IMR-90 (cell line): ENCODE measurements at regions not wholly inside any gene's neighbourhood (a gene's known extent, or its start where the extent isn't known, plus 50 kb on each side); places are given as distances from the start of the nearest gene placed in this dataset.

Source experiments
- ATAC-seq: fragments of 200-7000 bp; cut with Tn5 transposase; 2 replicates; pipeline ENCODE4 v1.9.1; 2020; ENCODE audit warnings: low read depth, mild to moderate bottlenecking, moderate library complexity
- BruUV-seq: library from RNA; stranded (reverse); fragments of 400-500 nt; replicated peaks from 2 replicates; lab custom pipeline; 2021; lab: Mats Ljungman, UMichigan
- CTCF ChIA-PET: fragments of 300-600 bp; formaldehyde crosslinking; extraction: SDS; loops from one replicate; lab custom pipeline; 2021; ENCODE audit warnings: antibody characterized with exemption; lab: Yijun Ruan, JAX
- POLR2A ChIA-PET: fragments of 300-600 bp; sonication (Branson Sonifier 250); formaldehyde crosslinking; loops from one replicate; lab custom pipeline; 2022; ENCODE audit warnings: antibody characterized with exemption; ENCODE audit not compliant: unreplicated experiment; lab: Charles Lee
- DNase-seq: peaks from one replicate; pipeline ENCODE4 v3.0.0; 2013
- H2AFZ ChIP-seq: replicated peaks from 2 replicates; pipeline ENCODE3; 2013; ENCODE audit warnings: low read length, mild to moderate bottlenecking; ENCODE audit not compliant: poor library complexity
- H2AK5ac ChIP-seq: 2 replicates; pipeline ENCODE4 v1.6.1; 2013; ENCODE audit warnings: low read depth, low read length, inconsistent platforms
- H2AK9ac ChIP-seq: replicated peaks from 2 replicates; pipeline ENCODE3; 2013; ENCODE audit warnings: mild to moderate bottlenecking, low read depth, low read length, moderate library complexity; ENCODE audit not compliant: poor library complexity
- H2BK120ac ChIP-seq: 2 replicates; pipeline ENCODE4 v1.6.1; 2013; ENCODE audit warnings: low read depth, low read length, inconsistent platforms
- H2BK15ac ChIP-seq: 3 replicates; pipeline ENCODE4 v1.6.1; 2013; ENCODE audit warnings: low read depth, low read length, inconsistent platforms
- H2BK20ac ChIP-seq: 2 replicates; pipeline ENCODE4 v1.6.1; 2013; ENCODE audit warnings: low read depth, mild to moderate bottlenecking, inconsistent platforms, low read length, moderate library complexity
- H2BK5ac ChIP-seq: 2 replicates; pipeline ENCODE4 v1.6.1; 2013; ENCODE audit warnings: mild to moderate bottlenecking, low read depth, low read length, inconsistent platforms; ENCODE audit not compliant: poor library complexity, severe bottlenecking
- H3K14ac ChIP-seq: replicated peaks from 2 replicates; pipeline ENCODE4 v1.6.1; 2013; ENCODE audit warnings: low read depth, low read length, inconsistent platforms
- H3K18ac ChIP-seq: 2 replicates; pipeline ENCODE4 v1.6.1; 2013; ENCODE audit warnings: low read depth, low read length, control low read depth
- H3K23ac ChIP-seq: 2 replicates; pipeline ENCODE4 v1.6.1; 2013; ENCODE audit warnings: low read depth, low read length, inconsistent platforms
- H3K27ac ChIP-seq: 2 replicates; pipeline ENCODE4 v1.5.1; 2013; ENCODE audit warnings: mild to moderate bottlenecking, control low read depth, low read length; ENCODE audit not compliant: insufficient read depth
- H3K27me3 ChIP-seq: 2 replicates; pipeline ENCODE4 v1.6.1; 2013; ENCODE audit warnings: low read length; ENCODE audit not compliant: control insufficient read depth, insufficient read depth
- H3K36me3 ChIP-seq: 2 replicates; pipeline ENCODE4 v1.6.1; 2013; ENCODE audit warnings: low read length, mixed read lengths; ENCODE audit not compliant: control insufficient read depth, insufficient read depth
- H3K4ac ChIP-seq: 2 replicates; pipeline ENCODE4 v1.6.1; 2013; ENCODE audit warnings: low read depth, low read length, inconsistent platforms
- H3K4me1 ChIP-seq: 2 replicates; pipeline ENCODE4 v1.6.1; 2013; ENCODE audit warnings: low read length, mixed read lengths; ENCODE audit not compliant: control insufficient read depth, insufficient read depth
- H3K4me2 ChIP-seq: 2 replicates; pipeline ENCODE4 v1.6.1; 2013; ENCODE audit warnings: low read depth, mild to moderate bottlenecking, control low read depth, low read length, moderate library complexity
- H3K4me3 ChIP-seq: 2 replicates; pipeline ENCODE4 v1.5.1; 2013; ENCODE audit warnings: low read depth, mild to moderate bottlenecking, control low read depth, low read length, moderate library complexity; ENCODE audit not compliant: insufficient read depth
- H3K56ac ChIP-seq: 2 replicates; pipeline ENCODE4 v1.6.1; 2013; ENCODE audit warnings: low read length, inconsistent platforms; ENCODE audit not compliant: insufficient read depth; ENCODE audit errors: extremely low read depth
- H3K79me1 ChIP-seq, 2 experiments: 2 replicates each; pipeline ENCODE4 v1.6.1; 2013; ENCODE audit warnings: low read length in 2 of 2, inconsistent platforms in 1 of 2, low read depth in 1 of 2
- H3K9ac ChIP-seq: 2 replicates; pipeline ENCODE4 v1.6.1; 2013; ENCODE audit warnings: low read depth, low read length, control low read depth
- H3K9me1 ChIP-seq: 2 replicates; pipeline ENCODE4 v1.6.1; 2013; ENCODE audit warnings: low read length, inconsistent platforms; ENCODE audit not compliant: insufficient read depth
- H3K9me3 ChIP-seq: 2 replicates; pipeline ENCODE4 v1.6.1; 2013; ENCODE audit warnings: low read length; ENCODE audit not compliant: control insufficient read depth, insufficient read depth
- H4K20me1 ChIP-seq: 2 replicates; pipeline ENCODE4 v1.6.1; 2013; ENCODE audit warnings: low read length, inconsistent platforms; ENCODE audit not compliant: insufficient read depth
- H4K5ac ChIP-seq: 2 replicates; pipeline ENCODE4 v1.6.1; 2013; ENCODE audit warnings: mild to moderate bottlenecking, low read depth, low read length, control low read depth
- H4K8ac ChIP-seq, 2 experiments: 2 replicates each; pipeline ENCODE4 v1.6.1; 2013; ENCODE audit warnings: low read depth in 2 of 2, low read length in 2 of 2, control low read depth in 1 of 2, inconsistent platforms in 1 of 2
- H4K91ac ChIP-seq: 2 replicates; pipeline ENCODE4 v1.6.1; 2013; ENCODE audit warnings: low read depth, low read length, inconsistent platforms; ENCODE audit not compliant: insufficient read depth
- BHLHE40 ChIP-seq: fragments of 150-350 bp; IDR thresholded peaks from 2 replicates; pipeline ENCODE4 v1.6.1; 2016; ENCODE audit warnings: mild to moderate bottlenecking, low read depth, low read length
- CHD1 ChIP-seq: IDR thresholded peaks from 2 replicates; pipeline ENCODE4 v1.6.1; 2012; ENCODE audit warnings: low read depth, low read length, improper control_type of control experiment
- MAFK ChIP-seq: IDR thresholded peaks from 2 replicates; pipeline ENCODE4 v1.6.1; 2012; ENCODE audit warnings: low read depth, low read length, improper control_type of control experiment
- MAZ ChIP-seq: IDR thresholded peaks from 2 replicates; pipeline ENCODE4 v1.6.1; 2012; ENCODE audit warnings: low read depth, mild to moderate bottlenecking, low read length, improper control_type of control experiment, moderate library complexity, borderline replicate concordance
- MXI1 ChIP-seq: IDR thresholded peaks from 2 replicates; pipeline ENCODE4 v1.6.1; 2012; ENCODE audit warnings: low read depth, mild to moderate bottlenecking, low read length, moderate library complexity, borderline replicate concordance
- NFE2L2 ChIP-seq: fragments of 150-350 bp; IDR thresholded peaks from 2 replicates; pipeline ENCODE4 v1.6.1; 2016; ENCODE audit warnings: low read depth, mild to moderate bottlenecking, low read length
- POLR2A ChIP-seq: IDR thresholded peaks from 2 replicates; pipeline ENCODE4 v1.6.1; 2012; ENCODE audit warnings: mild to moderate bottlenecking, low read depth, low read length
- RAD21 ChIP-seq: IDR thresholded peaks from 2 replicates; pipeline ENCODE4 v1.6.1; 2012; ENCODE audit warnings: low read length, improper control_type of control experiment
- RCOR1 ChIP-seq: IDR thresholded peaks from 2 replicates; pipeline ENCODE4 v1.6.1; 2012; ENCODE audit warnings: mild to moderate bottlenecking, low read length, improper control_type of control experiment; ENCODE audit not compliant: insufficient replicate concordance
- RFX5 ChIP-seq: IDR thresholded peaks from 2 replicates; pipeline ENCODE4 v1.8.0; 2012; ENCODE audit warnings: low read depth, mild to moderate bottlenecking, low read length, moderate library complexity
- USF2 ChIP-seq: fragments of 150-350 bp; IDR thresholded peaks from 2 replicates; pipeline ENCODE4 v1.6.1; 2017; ENCODE audit warnings: mild to moderate bottlenecking, antibody characterized with exemption, low read length, low read depth
- WGBS, 2 experiments: methylation state at CpG; one replicate each; pipeline versions ENCODE4 v1.1.5 to v1.1.7; 2013; ENCODE audit warnings: missing lambda C conversion rate in 2 of 2; ENCODE audit not compliant: insufficient read length in 1 of 2; ENCODE audit errors: extremely low coverage in 2 of 2; 5-methylcytosine and 5-hydroxymethylcytosine counted together
- dilution Hi-C: fragments of 300-500 bp; cut with HindIII; formaldehyde crosslinking; loops from one replicate; pipeline ENCODE4 v1.14.3; 2018; ENCODE audit warnings: low sequenced_read_pairs; ENCODE audit not compliant: unreplicated experiment
- in situ Hi-C: fragments of 300-500 bp; cut with MboI; formaldehyde crosslinking; loops from 3 replicates; pipeline ENCODE4 v1.14.3; 2019; ENCODE audit warnings: low sequenced_read_pairs, inconsistent platforms, mixed read lengths
- intact Hi-C: fragments of 100-400 bp; cut with micrococcal nuclease; formaldehyde crosslinking; loops from 2 replicates; pipeline ENCODE4 v1.10.0; 2022
- TF ChIP-seq, protein P1 (sequence below): fragments of 150-350 bp; IDR thresholded peaks from 2 replicates; pipeline ENCODE4 v1.6.1; 2016; ENCODE audit warnings: low read depth, mild to moderate bottlenecking, low read length, moderate library complexity, borderline replicate concordance

DNA sequence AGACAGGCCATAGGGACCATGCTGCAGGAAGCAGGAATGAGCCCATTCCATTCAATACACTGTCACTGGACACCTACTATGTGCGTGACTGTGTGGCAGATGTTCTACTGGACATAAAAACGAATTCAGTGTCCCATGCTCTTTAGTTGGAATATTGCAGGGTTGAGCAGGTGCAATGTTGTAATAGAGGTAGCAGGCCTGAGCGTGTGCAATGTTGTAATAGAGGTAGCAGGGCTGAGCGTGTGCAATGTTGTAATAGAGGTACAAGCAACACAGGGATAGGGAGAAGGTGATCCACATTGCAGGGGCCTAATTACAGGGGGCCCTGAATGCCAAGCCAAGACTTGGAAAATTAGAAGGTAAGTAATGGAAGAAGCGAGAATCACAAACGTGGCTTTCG is 261.4 kb upstream of the HES1 start:
- DNase-seq (no peak), ATAC-seq (no peak)
- Histone ChIP-seq H3K4ac (no peak overlapping the region), H3K4me3 (no peak overlapping the region), H4K5ac (no peak overlapping the region), H2AFZ (no peak overlapping the region), H3K9me1 (peaks cover 17% of the 10 kb centered on the region), H2BK5ac (no peak overlapping the region), H3K9me3 (no peaks in the 10 kb centered on the region), H2BK15ac (no peak overlapping the region), H3K27me3 (peaks cover 11% of the 10 kb centered on the region), H4K8ac (no peak overlapping the region), H3K27ac (no peak overlapping the region), H3K56ac (no peak overlapping the region), H2AK5ac (no peak overlapping the region), H3K14ac (no peak overlapping the region), H3K79me1 (no peaks in the 10 kb centered on the region), H2AK9ac (no peak overlapping the region), H3K36me3 (no peaks in the 10 kb centered on the region), H4K20me1 (peaks cover 5% of the 10 kb centered on the region; the same call in 1 of the 2 replicates), H3K9ac (no peak overlapping the region), H4K91ac (no peak overlapping the region), H3K4me1 (peaks cover 8% of the 10 kb centered on the region), H3K18ac (no peak overlapping the region), H2BK120ac (no peak overlapping the region), H2BK20ac (no peak overlapping the region), H3K23ac (no peak overlapping the region), H3K4me2 (no peak overlapping the region)
- intact Hi-C loops (no loop called here), dilution Hi-C loops (no loop called here), in situ Hi-C loops (no loop called here)
- no peak for TF ChIP-seq MAFK
- TF ChIP-seq RFX5 = no peak
- TF ChIP-seq RCOR1 = no peak
- TF ChIP-seq NFE2L2 = no peak
- no peak for TF ChIP-seq BHLHE40
- TF ChIP-seq USF2 = no peak
- no peak for TF ChIP-seq CHD1
- TF ChIP-seq, protein P1, sequence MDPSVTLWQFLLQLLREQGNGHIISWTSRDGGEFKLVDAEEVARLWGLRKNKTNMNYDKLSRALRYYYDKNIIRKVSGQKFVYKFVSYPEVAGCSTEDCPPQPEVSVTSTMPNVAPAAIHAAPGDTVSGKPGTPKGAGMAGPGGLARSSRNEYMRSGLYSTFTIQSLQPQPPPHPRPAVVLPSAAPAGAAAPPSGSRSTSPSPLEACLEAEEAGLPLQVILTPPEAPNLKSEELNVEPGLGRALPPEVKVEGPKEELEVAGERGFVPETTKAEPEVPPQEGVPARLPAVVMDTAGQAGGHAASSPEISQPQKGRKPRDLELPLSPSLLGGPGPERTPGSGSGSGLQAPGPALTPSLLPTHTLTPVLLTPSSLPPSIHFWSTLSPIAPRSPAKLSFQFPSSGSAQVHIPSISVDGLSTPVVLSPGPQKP = no peak
- TF ChIP-seq POLR2A = no peak
- TF ChIP-seq RAD21 = no peak
- TF ChIP-seq MXI1 = no peak
- TF ChIP-seq MAZ = no peak
- WGBS, 2 experiments = 89% methylated on average over 5 of the region's 7 CpGs; no CpG with 5 or more reads in 1 of the 2 experiments
- no TSS peak for BruUV-seq
- ChIA-PET CTCF (no interaction called here), POLR2A (no interaction called here)
